Activated B cell treated with CpG ODN at 0.5 μM for 24 hours (primary cell): ENCODE measurements at regions not wholly inside any gene's neighbourhood (a gene's known extent, or its start where the extent isn't known, plus 50 kb on each side); places are given as distances from the start of the nearest gene placed in this dataset.

Experiments used
- ATAC-seq: fragments of 200-7000 bp; cut with Tn5 transposase; one replicate; pipeline ENCODE4 v1.10.0; 2021; ENCODE audit warnings: low read depth, mild to moderate bottlenecking, moderate library complexity
- CTCF ChIA-PET: fragments of 350-600 bp; sonication (Branson Sonifier 250); formaldehyde crosslinking; loops from one replicate; lab custom pipeline; 2021; ENCODE audit warnings: antibody characterized with exemption; lab: Charles Lee
- POLR2A ChIA-PET: fragments of 350-600 bp; sonication (Branson Sonifier 250); formaldehyde crosslinking; loops from one replicate; lab custom pipeline; 2021; ENCODE audit warnings: antibody characterized with exemption; lab: Charles Lee
- DNase-seq: peaks from one replicate; pipeline ENCODE4 v3.0.0; 2022
- H3K27ac Mint-ChIP-seq: one replicate; pipeline ENCODE4 v1.8.0; 2020; ENCODE audit warnings: mixed read lengths
- H3K27me3 Mint-ChIP-seq: one replicate; pipeline ENCODE4 v1.8.0; 2021; ENCODE audit warnings: mixed read lengths
- H3K36me3 Mint-ChIP-seq: one replicate; pipeline ENCODE4 v1.8.0; 2021; ENCODE audit warnings: low read depth, mixed read lengths
- H3K4me1 Mint-ChIP-seq: one replicate; pipeline ENCODE4 v1.8.0; 2021; ENCODE audit warnings: mixed read lengths
- H3K4me3 Mint-ChIP-seq: one replicate; pipeline ENCODE4 v1.8.0; 2020; ENCODE audit warnings: mild to moderate bottlenecking, mixed read lengths
- H3K9me3 Mint-ChIP-seq: one replicate; pipeline ENCODE4 v1.8.0; 2020; ENCODE audit warnings: mixed read lengths
- CTCF ChIP-seq: fragments of 200-600 bp; IDR thresholded peaks from one replicate; pipeline ENCODE4 v1.8.0; 2022; ENCODE audit warnings: antibody characterized with exemption, mild to moderate bottlenecking
- intact Hi-C: fragments of 100-400 bp; cut with micrococcal nuclease; formaldehyde crosslinking; loops from one replicate; pipeline ENCODE4 v1.15.1; 2024

GRCh38 chr1:214830941-214831340 lies 227.9 kb downstream of the CENPF start:
- no peak for TF ChIP-seq CTCF
- H3K27ac Mint-ChIP-seq = no peak overlapping the region
- DNase-seq (no peak), ATAC-seq (no peak)
- ChIA-PET CTCF (no interaction called here), POLR2A (no interaction called here)
- intact Hi-C loops = no loop called here
- no peaks in the 10 kb centered on the region for H3K36me3 Mint-ChIP-seq
- H3K27me3 Mint-ChIP-seq = no peaks in the 10 kb centered on the region
- H3K4me1 Mint-ChIP-seq = no peaks in the 10 kb centered on the region
- H3K4me3 Mint-ChIP-seq = no peak overlapping the region
- H3K9me3 Mint-ChIP-seq = peaks cover 10% of the 10 kb centered on the region

GRCh38 chr1:214831956-214832355 lies 229.0 kb downstream of the CENPF start:
- Mint-ChIP-seq H3K27me3 (no peaks in the 10 kb centered on the region), H3K4me1 (no peaks in the 10 kb centered on the region), H3K4me3 (no peak overlapping the region), H3K9me3 (peaks cover 10% of the 10 kb centered on the region), H3K36me3 (no peaks in the 10 kb centered on the region), H3K27ac (no peak overlapping the region)
- ATAC-seq (no peak), DNase-seq (no peak)
- CTCF ChIA-PET = no interaction called here
- intact Hi-C loops = no loop called here
- no peak for TF ChIP-seq CTCF
- POLR2A ChIA-PET = no interaction called here

- intact Hi-C loops = no loop called here
- no peaks in the 10 kb centered on the region for H3K36me3 Mint-ChIP-seq
- POLR2A ChIA-PET = no interaction called here
- no peaks in the 10 kb centered on the region for H3K4me1 Mint-ChIP-seq
- no peak overlapping the region for H3K27ac Mint-ChIP-seq
- TF ChIP-seq CTCF = no peak
- DNase-seq (no peak), ATAC-seq (no peak)
- peaks cover 3% of the 10 kb centered on the region for H3K9me3 Mint-ChIP-seq
- H3K4me3 Mint-ChIP-seq = no peak overlapping the region
- CTCF ChIA-PET = no interaction called here
- no peaks in the 10 kb centered on the region for H3K27me3 Mint-ChIP-seq
Observed at GRCh38 chr1:214833178-214833756, 230.3 kb downstream of the CENPF start.

GRCh38 chr1:214837376-214837775 lies 234.4 kb downstream of the CENPF start:
- intact Hi-C loops = no loop called here
- Mint-ChIP-seq H3K27me3 (no peaks in the 10 kb centered on the region), H3K36me3 (no peaks in the 10 kb centered on the region), H3K27ac (no peak overlapping the region), H3K4me1 (no peaks in the 10 kb centered on the region), H3K9me3 (no peaks in the 10 kb centered on the region), H3K4me3 (no peak overlapping the region)
- TF ChIP-seq CTCF = no peak
- ChIA-PET POLR2A (no interaction called here), CTCF (no interaction called here)
- no peak for DNase-seq
- no peak for ATAC-seq

- Mint-ChIP-seq H3K4me1 (no peaks in the 10 kb centered on the region), H3K9me3 (no peaks in the 10 kb centered on the region), H3K27me3 (no peaks in the 10 kb centered on the region), H3K27ac (no peak overlapping the region), H3K36me3 (no peaks in the 10 kb centered on the region), H3K4me3 (no peak overlapping the region)
- intact Hi-C loops = no loop called here
- DNase-seq (no peak), ATAC-seq (no peak)
- POLR2A ChIA-PET = no interaction called here
- CTCF ChIA-PET = no interaction called here
- no peak for TF ChIP-seq CTCF
Observed at GRCh38 chr1:214838351-214838750, 235.4 kb downstream of the CENPF start.
